Body of pancreas (tissue), 4 donors: ENCODE measurements at regions not wholly inside any gene's neighbourhood (a gene's known extent, or its start where the extent isn't known, plus 50 kb on each side); places are given as distances from the start of the nearest gene placed in this dataset.

Experiments used
- ATAC-seq: fragments of 150-250 bp; one replicate; pipeline ENCODE4 v1.9.1; 2016
- DNase-seq, 4 donors: peaks; one replicate each; pipeline ENCODE4 v3.0.0-alpha.2; 2019
- H3K27ac ChIP-seq, 4 donors: fragments of 200-600 bp; sonication (generic); 1 replicate in 3 of 4; 2 replicates in 1 of 4; pipeline versions ENCODE4 v1.5.1 to v1.6.1; 2016 to 2019; ENCODE audit warnings: mild to moderate bottlenecking in 1 of 4, mixed read lengths in 1 of 4, moderate library complexity in 1 of 4
- H3K27me3 ChIP-seq, 2 donors: fragments of 200-600 bp; sonication (generic); one replicate each; pipeline ENCODE4 v1.6.0; 2016; ENCODE audit warnings: mild to moderate bottlenecking in 1 of 2
- H3K36me3 ChIP-seq, 2 donors: fragments of 200-600 bp; sonication (generic); replicated peaks in 1 of 2; 2 replicates each; pipeline ENCODE4 v1.5.1; 2016; ENCODE audit warnings: low read depth in 2 of 2; ENCODE audit not compliant: insufficient read depth in 1 of 2
- H3K4me1 ChIP-seq: fragments of 200-600 bp; sonication (generic); one replicate; pipeline ENCODE4 v1.6.0; 2016
- H3K4me3 ChIP-seq, 2 donors: fragments of 200-600 bp; sonication (generic); 1 replicate in 1 of 2; 2 replicates in 1 of 2; pipeline ENCODE4 v1.5.1; 2016 to 2019
- H3K9me3 ChIP-seq, 3 donors: fragments of 200-600 bp; sonication (generic); 1 replicate in 2 of 3; 2 replicates in 1 of 3; pipeline ENCODE4 v1.5.1; 2016
- POLR2A ChIP-seq, 3 donors: fragments of 450-650 bp; IDR thresholded peaks; one replicate each; pipeline ENCODE4 v1.6.1; 2016; ENCODE audit warnings: antibody characterized with exemption in 3 of 3, mild to moderate bottlenecking in 2 of 3
- WGBS, 2 donors: methylation state at CpG; one replicate each; pipeline ENCODE4 v1.1.5; 2017; 5-methylcytosine and 5-hydroxymethylcytosine counted together
- intact Hi-C: fragments of 100-400 bp; cut with DNase I; formaldehyde crosslinking; loops from one replicate; pipeline ENCODE4 v1.15.1; 2023
- TF ChIP-seq, protein P1 (sequence below), 7 experiments: fragments of 450-650 bp in 4 of 7; fragments of 200-600 bp in 3 of 7; sonication (generic) in 3 of 7; IDR thresholded peaks; one replicate each; pipeline ENCODE4 v1.5.1; 2016 to 2019; ENCODE audit warnings: antibody characterized with exemption in 7 of 7

DNA sequence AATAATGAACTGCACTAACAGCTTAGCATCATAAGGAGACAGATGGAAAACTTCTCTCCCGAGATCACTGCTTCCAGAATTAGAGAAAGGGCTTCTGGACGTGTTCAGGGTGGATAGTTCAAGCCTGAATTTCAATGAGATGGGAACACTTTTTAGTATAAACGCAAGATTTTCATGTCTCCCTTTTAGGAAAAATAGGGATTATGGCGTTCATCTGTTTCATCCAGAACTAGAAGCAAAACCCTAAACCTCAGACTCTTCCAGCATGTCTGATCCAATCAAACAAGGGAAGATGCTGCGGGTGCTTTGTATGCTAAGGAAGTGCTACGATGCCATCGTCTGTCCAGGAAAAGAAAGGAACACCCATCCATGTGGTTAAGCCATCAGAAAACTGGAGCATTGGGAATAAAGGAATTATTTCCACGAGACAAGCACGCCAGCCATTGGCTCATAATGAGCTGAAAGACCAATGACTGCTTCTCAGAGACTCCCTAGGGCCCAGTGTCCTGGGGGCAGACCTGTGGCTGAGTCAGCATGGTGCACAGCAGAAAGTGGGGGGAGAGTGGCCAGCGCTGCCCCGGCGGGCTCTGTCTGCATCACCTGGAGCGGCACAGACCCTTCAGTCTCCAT lies 65.9 kb upstream of the AFF3 start:
- no peak for ATAC-seq
- TF ChIP-seq POLR2A (IDR thresholded peaks at IDR 0.05), result no peak
- TF ChIP-seq, protein P1, sequence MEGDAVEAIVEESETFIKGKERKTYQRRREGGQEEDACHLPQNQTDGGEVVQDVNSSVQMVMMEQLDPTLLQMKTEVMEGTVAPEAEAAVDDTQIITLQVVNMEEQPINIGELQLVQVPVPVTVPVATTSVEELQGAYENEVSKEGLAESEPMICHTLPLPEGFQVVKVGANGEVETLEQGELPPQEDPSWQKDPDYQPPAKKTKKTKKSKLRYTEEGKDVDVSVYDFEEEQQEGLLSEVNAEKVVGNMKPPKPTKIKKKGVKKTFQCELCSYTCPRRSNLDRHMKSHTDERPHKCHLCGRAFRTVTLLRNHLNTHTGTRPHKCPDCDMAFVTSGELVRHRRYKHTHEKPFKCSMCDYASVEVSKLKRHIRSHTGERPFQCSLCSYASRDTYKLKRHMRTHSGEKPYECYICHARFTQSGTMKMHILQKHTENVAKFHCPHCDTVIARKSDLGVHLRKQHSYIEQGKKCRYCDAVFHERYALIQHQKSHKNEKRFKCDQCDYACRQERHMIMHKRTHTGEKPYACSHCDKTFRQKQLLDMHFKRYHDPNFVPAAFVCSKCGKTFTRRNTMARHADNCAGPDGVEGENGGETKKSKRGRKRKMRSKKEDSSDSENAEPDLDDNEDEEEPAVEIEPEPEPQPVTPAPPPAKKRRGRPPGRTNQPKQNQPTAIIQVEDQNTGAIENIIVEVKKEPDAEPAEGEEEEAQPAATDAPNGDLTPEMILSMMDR (IDR thresholded peaks at IDR 0.05), result no peak
- no peak for DNase-seq
- H3K4me1 ChIP-seq, result peaks cover under 1% of the 10 kb centered on the region
- no peak overlapping the region for H3K27ac ChIP-seq
- 71 to 75% methylated on average over 9 to 13 of the region's 13 CpGs for WGBS, 2 donors
- no peaks in the 10 kb centered on the region for H3K27me3 ChIP-seq
- H3K9me3 ChIP-seq, result no peaks in the 10 kb centered on the region
- no peaks in the 10 kb centered on the region for H3K36me3 ChIP-seq
- H3K4me3 ChIP-seq, result no peak overlapping the region
- intact Hi-C loops, result no loop called here

GRCh38 chr2:100207411-100207885 lies 65.1 kb upstream of the AFF3 start:
- Histone ChIP-seq H3K27me3 (no peaks in the 10 kb centered on the region), H3K27ac (no peak overlapping the region), H3K4me3 (no peak overlapping the region), H3K9me3 (no peaks in the 10 kb centered on the region), H3K36me3 (no peaks in the 10 kb centered on the region), H3K4me1 (no peaks in the 10 kb centered on the region)
- ATAC-seq (no peak), DNase-seq (no peak)
- intact Hi-C loops, result no loop called here
- TF ChIP-seq, protein P1 (IDR thresholded peaks at IDR 0.05), result no peak
- no peak for TF ChIP-seq POLR2A (IDR thresholded peaks at IDR 0.05)
- 68 to 70% methylated on average over 5 to 6 of the region's 6 CpGs for WGBS, 2 donors

- no peak for TF ChIP-seq POLR2A (IDR thresholded peaks at IDR 0.05)
- TF ChIP-seq, protein P1 (IDR thresholded peaks at IDR 0.05), result no peak
- H3K36me3 ChIP-seq, result no peaks in the 10 kb centered on the region
- H3K9me3 ChIP-seq, result no peaks in the 10 kb centered on the region
- no peak overlapping the region for H3K27ac ChIP-seq
- no peaks in the 10 kb centered on the region for H3K27me3 ChIP-seq
- intact Hi-C loops, result no loop called here
- ATAC-seq, result no peak
- H3K4me3 ChIP-seq, result no peak overlapping the region
- 78 to 81% methylated on average over 3 of the region's 3 CpGs for WGBS, 2 donors
- no peaks in the 10 kb centered on the region for H3K4me1 ChIP-seq
- DNase-seq, result no peak
Measured at GRCh38 chr2:100206731-100207255, 64.4 kb upstream of the AFF3 start.

DNA sequence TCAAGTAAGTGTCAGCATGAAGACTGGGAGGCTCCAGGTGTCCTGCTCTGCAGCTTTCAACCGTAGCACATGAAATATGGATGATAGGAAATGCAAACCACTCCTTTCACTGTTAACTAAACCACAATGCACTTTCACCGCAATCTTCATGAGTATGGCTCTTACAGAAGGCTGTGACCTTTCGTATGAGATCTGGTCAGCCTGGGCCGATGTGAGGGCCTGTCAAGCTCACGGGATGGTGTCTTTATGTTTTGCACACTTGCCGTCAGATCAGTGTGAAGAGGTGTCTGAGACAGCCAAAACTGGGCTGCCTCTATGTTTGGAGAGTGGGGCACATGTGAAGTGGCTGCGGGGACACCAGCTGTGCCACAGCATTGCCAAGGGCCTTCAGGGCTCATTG lies 62.8 kb upstream of the AFF3 start:
- H3K4me1 ChIP-seq, result no peaks in the 10 kb centered on the region
- H3K27ac ChIP-seq, result no peak overlapping the region
- DNase-seq (no peak), ATAC-seq (no peak)
- H3K9me3 ChIP-seq, result no peaks in the 10 kb centered on the region
- H3K4me3 ChIP-seq, result no peak overlapping the region
- TF ChIP-seq POLR2A (IDR thresholded peaks at IDR 0.05), result no peak
- TF ChIP-seq, protein P1 (IDR thresholded peaks at IDR 0.05), result no peak
- intact Hi-C loops, result no loop called here
- 83% methylated on average over 7 of the region's 7 CpGs for WGBS, 2 donors
- H3K27me3 ChIP-seq, result no peaks in the 10 kb centered on the region
- no peaks in the 10 kb centered on the region for H3K36me3 ChIP-seq

- H3K4me3 ChIP-seq, result no peak overlapping the region
- ATAC-seq (no peak), DNase-seq (no peak)
- H3K27me3 ChIP-seq, result no peaks in the 10 kb centered on the region
- H3K36me3 ChIP-seq, result no peaks in the 10 kb centered on the region
- H3K27ac ChIP-seq, result no peak overlapping the region
- TF ChIP-seq, protein P1 (IDR thresholded peaks at IDR 0.05), result no peak
- TF ChIP-seq POLR2A (IDR thresholded peaks at IDR 0.05), result no peak
- intact Hi-C loops, result no loop called here
- no peaks in the 10 kb centered on the region for H3K9me3 ChIP-seq
- 89 to 90% methylated on average over 6 of the region's 6 CpGs for WGBS, 2 donors
- peaks cover 3% of the 10 kb centered on the region for H3K4me1 ChIP-seq
Measured at GRCh38 chr2:100202567-100202966, 60.2 kb upstream of the AFF3 start.
